ENCODE measurements at regions not wholly inside any gene's neighbourhood (a gene's known extent, or its start where the extent isn't known, plus 50 kb on each side); places are given as distances from the start of the nearest gene placed in this dataset.

DNA sequence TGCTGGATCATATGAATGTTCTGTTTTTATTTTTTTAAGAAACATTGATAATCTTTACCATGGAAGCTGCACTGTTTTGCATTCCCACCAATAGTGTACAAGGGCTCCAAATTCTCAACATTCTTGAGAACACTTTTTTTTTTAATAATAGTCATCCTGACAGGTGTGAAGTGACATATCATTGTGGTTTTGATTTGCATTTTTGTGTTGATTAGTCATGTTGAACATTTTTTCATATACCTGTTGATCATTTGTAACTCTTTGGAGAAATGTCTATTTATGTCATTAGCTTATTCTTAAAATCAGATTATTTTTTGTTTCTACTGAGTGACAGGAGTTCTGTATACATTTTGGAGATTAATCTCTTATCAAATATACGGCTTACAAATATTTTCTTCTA lies 408.5 kb downstream of the GLUD2 start:
- H3K27me3 ChIP-seq, result no peaks in the 10 kb centered on the region
- no peaks in the 10 kb centered on the region for H3K4me1 ChIP-seq
- no peak overlapping the region for H3K4me3 ChIP-seq
- 44 to 80% methylated on average over 1 of the region's 1 CpG for WGBS, 2 donors (ENCODE audit: low coverage in 1 of 2)
- H3K9me3 ChIP-seq, result no peaks in the 10 kb centered on the region
- no peak overlapping the region for H3K27ac ChIP-seq
- H3K36me3 ChIP-seq, result no peaks in the 10 kb centered on the region
- TF ChIP-seq EP300 (IDR thresholded peaks at IDR 0.05) (no peak), POLR2AphosphoS5 (IDR thresholded peaks at IDR 0.05) (no peak), POLR2A (IDR thresholded peaks at IDR 0.05) (no peak)
- TF ChIP-seq, protein P1, sequence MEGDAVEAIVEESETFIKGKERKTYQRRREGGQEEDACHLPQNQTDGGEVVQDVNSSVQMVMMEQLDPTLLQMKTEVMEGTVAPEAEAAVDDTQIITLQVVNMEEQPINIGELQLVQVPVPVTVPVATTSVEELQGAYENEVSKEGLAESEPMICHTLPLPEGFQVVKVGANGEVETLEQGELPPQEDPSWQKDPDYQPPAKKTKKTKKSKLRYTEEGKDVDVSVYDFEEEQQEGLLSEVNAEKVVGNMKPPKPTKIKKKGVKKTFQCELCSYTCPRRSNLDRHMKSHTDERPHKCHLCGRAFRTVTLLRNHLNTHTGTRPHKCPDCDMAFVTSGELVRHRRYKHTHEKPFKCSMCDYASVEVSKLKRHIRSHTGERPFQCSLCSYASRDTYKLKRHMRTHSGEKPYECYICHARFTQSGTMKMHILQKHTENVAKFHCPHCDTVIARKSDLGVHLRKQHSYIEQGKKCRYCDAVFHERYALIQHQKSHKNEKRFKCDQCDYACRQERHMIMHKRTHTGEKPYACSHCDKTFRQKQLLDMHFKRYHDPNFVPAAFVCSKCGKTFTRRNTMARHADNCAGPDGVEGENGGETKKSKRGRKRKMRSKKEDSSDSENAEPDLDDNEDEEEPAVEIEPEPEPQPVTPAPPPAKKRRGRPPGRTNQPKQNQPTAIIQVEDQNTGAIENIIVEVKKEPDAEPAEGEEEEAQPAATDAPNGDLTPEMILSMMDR (IDR thresholded peaks at IDR 0.05), result no peak
- ATAC-seq, result no peak

DNA sequence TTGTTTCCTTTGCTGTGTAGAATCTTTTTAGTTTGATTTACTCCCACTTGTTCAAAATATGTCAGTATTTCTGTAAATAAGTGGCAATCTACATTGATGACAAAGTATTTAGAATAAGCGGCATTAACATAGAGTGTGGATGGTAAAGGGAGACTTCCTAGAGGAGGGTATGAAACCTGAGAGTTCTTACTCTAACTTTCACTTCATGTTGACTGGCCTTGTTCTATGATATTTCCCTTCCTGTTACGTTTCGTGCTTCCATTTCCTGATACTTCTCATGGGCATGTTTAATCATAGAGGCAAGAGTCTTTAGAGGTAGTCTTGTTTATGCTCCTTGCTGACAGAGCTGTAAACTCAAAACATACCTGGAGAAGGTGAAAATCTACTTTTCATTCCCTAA lies 408.9 kb downstream of the GLUD2 start:
- 65 to 100% methylated on average over 1 to 3 of the region's 3 CpGs for WGBS, 2 donors (ENCODE audit: low coverage in 1 of 2)
- Histone ChIP-seq H3K4me1 (no peaks in the 10 kb centered on the region), H3K27ac (no peak overlapping the region), H3K9me3 (no peaks in the 10 kb centered on the region), H3K27me3 (no peaks in the 10 kb centered on the region), H3K36me3 (no peaks in the 10 kb centered on the region), H3K4me3 (no peak overlapping the region)
- TF ChIP-seq EP300 (IDR thresholded peaks at IDR 0.05) (no peak), POLR2A (IDR thresholded peaks at IDR 0.05) (no peak), POLR2AphosphoS5 (IDR thresholded peaks at IDR 0.05) (no peak)
- TF ChIP-seq, protein P1 (IDR thresholded peaks at IDR 0.05), result no peak
- no peak for ATAC-seq

DNA sequence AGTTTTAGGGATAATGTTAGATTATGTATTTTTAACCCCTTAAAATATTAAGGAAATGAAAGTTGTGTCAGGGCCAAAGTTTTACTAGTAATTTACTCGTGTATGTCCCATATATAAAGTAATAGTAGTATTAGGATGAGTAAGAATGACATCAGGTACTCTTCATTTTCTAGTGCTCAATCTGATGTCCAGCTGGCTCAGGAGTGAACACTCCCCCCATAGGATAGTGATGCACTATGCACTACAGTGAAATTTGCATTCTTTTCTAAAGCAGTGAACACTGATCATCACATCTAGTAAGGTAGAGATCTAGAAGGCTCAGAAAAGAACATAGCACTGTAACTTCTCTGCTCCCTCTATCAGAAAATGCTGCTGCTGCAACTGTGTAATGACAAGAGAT lies 409.7 kb downstream of the GLUD2 start:
- H3K4me1 ChIP-seq, result no peaks in the 10 kb centered on the region
- no peaks in the 10 kb centered on the region for H3K9me3 ChIP-seq
- ATAC-seq, result no peak
- H3K27me3 ChIP-seq, result no peaks in the 10 kb centered on the region
- H3K36me3 ChIP-seq, result no peaks in the 10 kb centered on the region
- TF ChIP-seq, protein P1 (IDR thresholded peaks at IDR 0.05), result no peak
- TF ChIP-seq POLR2A (IDR thresholded peaks at IDR 0.05) (no peak), EP300 (IDR thresholded peaks at IDR 0.05) (no peak), POLR2AphosphoS5 (IDR thresholded peaks at IDR 0.05) (no peak)
- 30 to 44% methylated on average over 1 of the region's 1 CpG for WGBS, 2 donors (ENCODE audit: low coverage in 1 of 2)
- no peak overlapping the region for H3K27ac ChIP-seq
- H3K4me3 ChIP-seq, result no peak overlapping the region

DNA sequence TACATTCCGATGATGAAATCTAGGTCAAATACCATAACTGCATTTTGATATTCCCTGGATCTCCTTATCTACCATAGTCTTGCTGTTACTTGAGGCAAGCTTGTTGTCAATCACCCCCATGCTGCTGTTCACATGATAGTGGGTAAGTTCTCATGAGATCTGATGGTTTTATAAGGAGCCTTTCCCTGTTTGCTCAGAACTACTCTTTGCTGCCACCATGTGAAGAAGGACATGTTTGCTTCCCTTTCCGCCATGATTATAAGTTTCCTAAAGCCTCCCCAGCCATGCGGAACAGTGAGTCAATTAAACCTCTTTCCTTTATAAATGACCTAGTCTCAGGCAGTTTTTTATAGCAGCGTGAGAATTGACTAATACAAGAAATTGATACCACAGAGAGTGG lies 432.0 kb downstream of the GLUD2 start:
- Histone ChIP-seq H3K36me3 (no peaks in the 10 kb centered on the region), H3K27ac (no peak overlapping the region), H3K4me1 (no peaks in the 10 kb centered on the region), H3K4me3 (no peak overlapping the region), H3K9me3 (no peaks in the 10 kb centered on the region), H3K27me3 (no peaks in the 10 kb centered on the region)
- ATAC-seq, result no peak
- 50% methylated on average over 3 to 4 of the region's 4 CpGs for WGBS, 2 donors (ENCODE audit: low coverage in 1 of 2)
- TF ChIP-seq POLR2A (IDR thresholded peaks at IDR 0.05) (no peak), POLR2AphosphoS5 (IDR thresholded peaks at IDR 0.05) (no peak), EP300 (IDR thresholded peaks at IDR 0.05) (no peak)
- TF ChIP-seq, protein P1 (IDR thresholded peaks at IDR 0.05), result no peak

DNA sequence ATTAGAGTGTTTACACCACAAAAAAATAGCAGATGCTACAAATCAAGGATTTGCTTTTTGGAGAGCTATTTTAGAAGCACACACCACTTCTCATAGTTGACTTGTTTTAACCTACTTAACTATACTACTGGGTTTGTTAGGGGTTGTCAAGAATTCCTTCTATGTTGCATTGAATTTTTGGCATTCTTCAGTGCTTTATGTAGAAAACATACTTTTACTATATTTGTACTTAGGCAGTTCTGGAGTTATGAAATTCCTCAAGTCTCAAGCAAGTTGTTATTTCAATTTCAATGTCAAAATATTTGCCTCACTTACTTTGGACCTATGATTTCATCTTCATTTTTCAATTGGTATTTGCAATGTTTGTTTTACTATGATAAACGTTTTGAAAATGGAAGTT lies 449.6 kb downstream of the GLUD2 start:
- Histone ChIP-seq H3K4me3 (no peak overlapping the region), H3K36me3 (no peaks in the 10 kb centered on the region), H3K9me3 (no peaks in the 10 kb centered on the region), H3K27me3 (no peaks in the 10 kb centered on the region), H3K27ac (no peak overlapping the region), H3K4me1 (no peaks in the 10 kb centered on the region)
- TF ChIP-seq, protein P1 (IDR thresholded peaks at IDR 0.05), result no peak
- TF ChIP-seq POLR2A (IDR thresholded peaks at IDR 0.05) (no peak), EP300 (IDR thresholded peaks at IDR 0.05) (no peak), POLR2AphosphoS5 (IDR thresholded peaks at IDR 0.05) (no peak)
- no peak for ATAC-seq
- 0% methylated on average over 1 of the region's 1 CpG for WGBS, 2 donors (ENCODE audit: low coverage in 1 of 2)
